ENCODE measurements at regions not wholly inside any gene's neighbourhood (a gene's known extent, or its start where the extent isn't known, plus 50 kb on each side); places are given as distances from the start of the nearest gene placed in this dataset.
"Not testable (repeated sequence)": the region's sequence is repeated elsewhere in the genome, so short reads cannot be mapped to it uniquely, and the experiment has no call there.

DNA sequence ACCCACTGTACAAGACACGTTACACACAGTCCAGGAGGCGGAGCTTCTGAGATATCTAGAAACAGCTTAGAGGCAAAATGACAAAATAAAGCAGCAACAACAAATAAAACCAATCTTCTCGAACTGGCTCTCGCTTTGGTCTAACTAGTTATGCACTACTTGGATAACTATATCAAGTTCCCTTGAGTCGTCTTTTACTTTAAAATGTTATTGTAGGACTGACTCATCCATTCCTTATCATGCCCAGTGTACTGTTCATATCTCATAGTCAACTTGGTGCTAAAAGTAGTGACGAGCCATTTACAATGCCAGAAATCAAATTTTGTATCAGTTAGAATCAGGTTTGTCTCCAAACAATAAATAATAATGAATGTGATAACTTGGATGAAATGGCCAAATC is 102.5 kb upstream of the SLC35G4 start:
- no peak for FAIRE-seq

DNA sequence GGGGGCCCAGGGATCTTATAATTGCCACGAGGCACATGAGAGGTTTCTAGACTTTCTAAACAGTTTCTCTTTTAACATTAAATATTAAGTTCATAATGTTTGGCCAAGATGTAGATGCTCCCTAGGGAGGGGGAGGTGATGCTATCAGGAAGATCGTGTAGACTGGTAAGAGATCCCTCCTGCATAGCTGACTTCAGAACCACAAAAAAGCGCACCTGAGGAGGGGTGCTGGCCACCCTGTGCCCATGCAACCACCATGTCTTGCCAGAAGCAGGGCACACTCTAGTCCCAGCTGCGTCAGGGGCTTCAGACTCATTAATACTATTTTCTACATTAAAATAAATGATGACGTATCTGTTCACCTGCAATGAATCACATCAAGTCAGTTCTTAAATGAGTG is 103.4 kb upstream of the SLC35G4 start:
- no peak for FAIRE-seq

DNA sequence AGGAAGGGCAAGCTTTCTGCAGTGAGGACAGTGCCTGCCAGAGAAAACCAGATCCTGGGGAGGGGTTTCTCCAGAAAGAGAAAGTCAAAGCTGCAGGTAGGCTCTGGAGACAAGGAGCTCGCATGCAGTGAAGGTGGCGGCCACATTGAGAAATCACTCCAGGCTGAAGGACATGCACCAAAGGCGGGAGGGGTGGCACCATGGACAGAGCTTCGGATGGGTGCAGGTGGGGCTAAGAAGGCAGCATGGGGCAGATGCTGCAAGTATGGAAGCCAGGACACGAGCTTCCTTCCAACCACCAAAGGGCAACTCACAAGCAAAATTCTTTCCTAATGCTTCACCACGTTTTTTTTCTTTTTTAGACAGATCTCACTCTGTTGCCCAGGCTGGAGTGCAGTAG is 104.4 kb upstream of the SLC35G4 start:
- no peak for FAIRE-seq

DNA sequence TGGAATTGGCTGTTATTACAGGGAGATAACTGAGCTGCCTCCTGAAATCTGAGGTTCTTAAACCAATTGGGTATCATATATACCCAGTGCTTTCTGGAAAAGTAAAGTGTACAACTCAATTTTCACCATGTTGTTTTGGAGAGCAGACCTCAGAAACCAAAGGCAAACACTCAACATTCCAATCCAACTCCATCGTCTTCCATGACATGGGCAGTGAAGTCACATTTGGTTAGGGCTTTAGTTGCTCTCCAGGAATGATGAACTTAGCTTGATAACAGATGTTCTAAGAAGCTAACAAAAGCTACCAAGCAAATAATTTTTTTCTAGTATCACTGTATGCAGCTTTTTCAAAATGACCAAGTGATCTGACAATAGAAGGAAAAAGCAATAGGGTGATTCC is 107.0 kb upstream of the SLC35G4 start:
- FAIRE-seq, result no peak

DNA sequence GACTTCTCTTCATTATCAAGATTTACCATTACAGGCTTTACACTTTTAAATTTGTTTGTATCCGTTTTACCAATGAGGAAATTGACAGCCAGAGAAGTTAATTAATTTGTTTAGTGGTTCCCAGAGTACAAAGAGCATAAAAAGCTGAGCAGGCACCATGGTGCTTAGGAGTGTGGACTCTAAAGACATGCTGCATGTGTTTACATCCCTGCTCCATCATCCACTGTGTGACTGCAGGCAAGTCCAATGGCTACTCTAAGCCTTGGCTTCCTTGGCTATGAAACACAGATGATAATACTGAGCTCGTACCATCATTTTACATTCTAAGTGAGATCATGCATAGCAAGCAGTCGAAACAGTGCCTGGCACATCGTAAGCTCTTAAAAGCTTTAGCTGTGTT is 108.0 kb upstream of the SLC35G4 start:
- FAIRE-seq, result no peak

DNA sequence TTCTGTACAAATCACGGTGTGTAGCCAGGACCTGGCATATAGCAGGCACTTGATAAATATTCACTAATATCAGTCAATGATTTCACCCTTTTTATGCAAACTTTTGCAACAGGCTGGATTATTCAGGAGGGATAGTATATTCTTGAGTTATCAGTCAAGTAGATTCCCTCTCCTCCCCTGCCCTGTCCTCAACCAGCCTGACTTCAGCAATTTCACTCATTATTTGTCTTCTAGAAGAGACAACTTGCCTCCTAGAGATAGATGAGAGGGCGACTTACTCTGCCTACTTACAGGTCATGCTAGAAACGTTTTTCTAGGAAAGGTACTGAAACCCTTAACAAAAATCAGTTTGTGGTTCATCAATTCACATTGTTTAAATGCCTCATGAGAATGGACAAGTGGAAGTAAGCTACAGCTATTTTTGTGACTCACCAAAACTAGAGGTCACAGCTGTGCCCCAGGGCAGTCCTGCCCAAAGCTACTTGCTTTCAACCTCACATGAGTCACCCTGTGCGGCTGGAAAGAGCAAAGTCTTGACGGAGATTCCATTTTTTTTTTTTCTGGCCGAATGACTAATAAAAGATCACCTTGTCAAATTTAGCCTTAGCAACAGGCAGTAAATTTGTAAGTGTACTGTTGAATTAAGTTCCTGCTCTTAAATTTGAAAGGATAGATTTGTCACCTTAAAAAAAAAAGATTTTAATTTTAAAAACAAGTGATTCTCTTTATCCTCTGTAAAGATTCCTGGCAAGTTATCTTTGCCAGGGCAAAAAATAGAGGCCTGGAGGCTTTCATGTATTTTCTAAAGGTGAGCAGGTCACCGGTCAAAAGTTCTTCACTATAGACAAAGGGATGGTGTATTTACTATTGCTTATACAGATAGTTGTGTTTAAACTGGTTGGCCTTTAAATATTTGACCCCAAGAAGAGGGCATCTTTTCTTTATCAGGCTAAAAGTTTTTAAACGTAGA is 109.0 kb upstream of the SLC35G4 start:
- FAIRE-seq, result no peak

DNA sequence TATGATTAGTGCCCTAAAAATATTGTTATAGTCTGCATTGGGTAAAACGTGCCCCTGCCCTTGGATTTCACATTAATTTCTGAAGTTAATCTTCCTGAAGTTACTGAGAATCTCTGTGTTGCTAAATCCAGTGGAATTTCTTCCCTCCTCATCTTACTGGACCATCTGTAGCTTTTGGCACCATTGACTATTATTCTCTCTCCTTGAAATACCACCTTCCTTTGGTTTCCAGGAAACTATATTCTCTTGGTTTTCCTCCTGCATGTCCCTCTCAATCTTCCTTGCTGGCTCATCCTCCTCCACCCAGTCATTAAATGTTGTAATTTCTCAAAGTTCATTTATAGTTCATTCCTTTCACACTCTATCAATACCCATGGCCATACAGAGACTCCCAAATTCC is 110.6 kb upstream of the SLC35G4 start:
- no peak for FAIRE-seq

DNA sequence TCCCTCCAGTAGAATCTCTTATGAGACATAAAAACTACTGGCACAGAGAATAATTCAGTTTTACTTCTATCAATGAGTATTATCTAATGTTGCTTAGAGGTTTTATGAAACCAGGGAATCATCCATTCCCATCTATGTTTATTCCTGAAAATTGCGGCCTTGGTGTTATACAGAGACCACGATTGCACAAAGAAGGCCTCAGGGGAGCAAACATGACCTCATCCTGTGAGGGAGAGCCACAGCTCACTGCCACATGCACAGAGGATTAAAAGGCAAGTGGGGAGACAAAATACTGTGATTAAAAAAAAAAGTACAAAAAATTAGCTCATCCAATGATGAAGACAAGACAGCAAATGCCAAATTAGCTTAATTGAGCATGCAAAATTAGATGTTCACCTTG is 111.8 kb upstream of the SLC35G4 start:
- FAIRE-seq, result no peak

DNA sequence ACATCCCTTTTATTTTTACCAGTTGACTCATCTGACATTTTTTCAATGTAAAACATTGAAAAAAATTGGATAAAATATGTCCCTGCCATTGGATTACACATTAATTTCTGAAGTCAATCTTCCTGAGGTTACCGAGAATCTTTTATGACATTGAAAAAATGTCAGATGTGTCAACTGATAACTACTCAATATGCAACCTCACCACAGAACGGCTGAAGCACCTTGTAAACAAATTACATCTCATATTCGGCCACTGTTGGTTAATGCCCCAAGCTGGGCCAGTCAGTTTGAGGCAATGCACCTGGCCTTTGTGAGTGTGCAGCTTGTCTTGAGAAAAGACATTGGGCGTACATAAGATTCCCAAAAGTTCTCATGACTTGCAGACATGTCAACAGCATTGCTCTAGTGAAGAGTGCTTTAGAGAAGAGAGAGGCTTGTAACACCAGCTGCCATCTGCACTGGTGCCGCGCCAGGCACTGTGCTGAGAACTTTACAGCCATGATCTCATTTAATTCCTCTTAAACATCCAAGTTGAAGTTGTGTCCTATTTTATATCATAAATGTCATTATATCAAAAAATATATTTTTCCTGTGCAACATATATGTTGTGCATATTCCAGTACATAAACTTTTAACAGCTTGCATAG is 112.7 kb upstream of the SLC35G4 start:
- FAIRE-seq, result no peak

DNA sequence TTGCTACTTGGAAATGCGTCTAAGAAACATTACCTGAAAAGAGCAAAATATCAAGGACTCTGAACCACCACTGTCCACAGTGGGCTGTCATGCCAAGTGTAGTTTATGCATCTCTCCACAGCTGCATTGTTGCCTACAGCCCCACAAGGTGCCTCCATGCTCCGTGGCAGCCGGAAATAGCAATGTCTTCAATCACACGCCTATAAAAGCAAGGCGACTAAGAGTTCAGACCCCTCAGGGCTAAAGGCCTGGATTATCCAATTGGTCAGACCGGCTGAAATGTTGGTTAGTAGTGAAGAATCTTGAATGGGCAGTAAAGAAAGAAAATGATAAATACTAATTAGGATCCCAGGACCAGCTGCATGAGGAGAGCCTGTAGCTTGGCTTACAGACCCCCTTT is 114.0 kb upstream of the SLC35G4 start:
- FAIRE-seq, result no peak

DNA sequence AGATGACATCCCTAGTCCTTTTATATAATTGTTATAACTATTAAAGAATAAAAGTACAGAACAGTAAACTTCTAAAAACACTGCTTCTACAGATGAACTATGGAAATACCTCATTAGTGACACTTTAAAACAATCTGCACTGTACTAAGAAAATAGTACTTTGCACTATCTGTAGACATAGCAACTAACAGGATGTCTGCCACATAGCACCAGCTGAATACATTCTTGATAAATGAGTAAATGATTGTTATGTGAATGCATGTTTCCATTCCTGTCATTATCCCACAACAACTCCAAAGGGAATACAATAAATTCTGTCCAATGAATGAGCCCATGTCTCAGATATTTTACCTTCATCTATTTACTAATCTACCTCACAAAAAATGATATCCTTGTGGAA is 115.3 kb upstream of the SLC35G4 start:
- FAIRE-seq, result no peak

DNA sequence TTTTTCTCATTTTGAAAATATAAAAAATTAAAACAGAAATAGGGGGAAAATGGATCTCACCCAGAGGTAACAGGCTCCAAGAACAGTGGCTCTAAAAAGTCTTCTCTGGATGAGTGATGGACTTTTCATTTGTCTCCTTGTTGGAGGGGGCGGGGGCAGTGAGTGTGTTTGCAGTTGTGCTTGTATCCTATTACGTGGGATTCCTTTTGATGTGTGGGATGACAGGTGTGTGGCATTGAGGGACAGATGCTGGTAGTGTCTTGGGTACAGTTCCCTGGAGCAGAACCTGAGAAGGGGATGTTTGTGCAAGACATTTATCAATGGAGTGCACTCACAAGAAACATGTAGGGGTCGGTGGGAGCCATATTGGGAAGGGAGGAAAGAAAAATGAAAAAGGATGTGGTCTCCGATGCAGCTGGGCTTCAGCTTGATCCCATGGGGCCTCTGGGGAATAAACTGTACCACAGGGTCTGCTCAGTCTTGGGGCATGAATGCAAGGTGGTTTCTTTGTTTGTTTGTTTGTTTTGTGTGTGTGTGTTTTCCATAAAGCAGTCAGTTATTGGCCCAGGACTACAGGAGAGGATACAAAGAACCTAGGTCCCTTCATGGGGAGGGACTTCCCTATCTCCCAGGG is 120.0 kb upstream of the SLC35G4 start:
- no peak for FAIRE-seq

DNA sequence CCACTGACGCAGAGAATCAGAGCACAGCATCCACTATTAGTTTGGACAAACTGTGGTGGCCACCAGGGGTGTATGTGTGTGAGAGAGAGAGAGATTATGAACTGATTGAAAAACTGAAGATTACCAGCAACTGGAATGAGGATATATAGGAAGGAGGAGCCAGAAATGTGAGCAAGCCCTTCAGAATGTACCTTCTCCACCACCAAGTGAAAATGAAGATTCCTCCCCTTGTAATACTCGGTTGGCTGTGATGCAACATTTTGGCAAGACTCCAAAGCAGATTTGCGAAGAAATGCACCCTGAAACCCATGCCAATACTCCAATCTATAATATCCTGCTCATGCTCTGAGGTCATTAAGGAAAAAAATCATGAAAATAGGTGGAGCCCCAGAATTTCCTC is 121.2 kb upstream of the SLC35G4 start:
- no peak for FAIRE-seq

DNA sequence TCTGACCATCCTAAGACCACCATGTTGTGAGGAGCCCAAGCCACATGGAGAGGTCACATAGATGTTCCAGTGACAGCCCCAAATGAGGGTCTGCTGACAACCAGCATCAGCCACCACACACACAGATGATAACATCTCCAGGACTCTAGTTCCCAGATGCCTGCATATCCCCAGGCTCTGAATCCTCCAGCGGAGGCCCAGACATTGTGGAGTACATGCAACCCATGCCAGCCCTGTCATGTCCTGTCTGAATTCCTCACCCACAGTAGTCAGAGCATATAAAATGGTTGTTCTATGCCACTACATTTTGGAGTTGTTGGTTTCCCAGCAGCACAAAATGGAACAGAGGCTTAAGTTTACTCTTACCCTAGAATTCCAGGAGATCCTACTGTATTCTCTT is 122.0 kb upstream of the SLC35G4 start:
- FAIRE-seq, result no peak

DNA sequence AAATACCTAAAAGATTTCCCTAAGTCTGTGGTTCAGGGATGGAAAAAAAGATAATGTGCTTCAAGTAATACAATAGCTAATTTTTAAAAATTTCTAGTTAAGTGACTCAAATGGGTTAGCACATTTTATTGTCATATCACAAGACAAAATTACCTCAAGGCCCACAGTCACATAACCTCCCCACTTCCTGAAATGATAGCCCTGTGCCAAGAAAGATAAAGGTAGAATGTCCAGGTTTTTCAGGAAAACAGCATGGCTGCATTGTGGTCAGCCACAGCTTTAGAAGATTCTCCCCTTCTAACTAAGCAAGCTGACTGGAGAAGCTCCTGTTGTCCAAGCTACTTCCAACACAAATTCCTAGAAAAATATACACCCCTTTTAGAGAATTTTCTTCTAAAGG is 127.1 kb upstream of the SLC35G4 start:
- FAIRE-seq, result no peak

DNA sequence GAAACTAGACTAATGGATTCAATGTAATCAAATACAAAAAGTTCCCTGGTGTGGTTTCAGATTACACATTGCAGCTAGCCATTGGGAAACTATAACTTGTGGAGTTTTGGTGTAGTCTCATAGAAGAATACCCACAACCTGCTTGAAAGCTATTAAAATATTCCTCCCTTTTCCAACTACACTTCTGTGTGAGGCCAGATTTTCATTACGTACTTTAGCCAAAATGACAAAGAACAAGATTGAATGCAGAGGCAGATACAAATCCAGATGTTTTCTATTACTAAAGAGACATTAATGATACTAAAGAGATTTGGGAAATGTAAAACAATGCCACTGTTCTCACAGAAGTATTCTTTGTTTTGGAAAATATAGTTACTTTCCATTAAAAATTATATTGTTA is 128.7 kb upstream of the SLC35G4 start:
- FAIRE-seq, result no peak

DNA sequence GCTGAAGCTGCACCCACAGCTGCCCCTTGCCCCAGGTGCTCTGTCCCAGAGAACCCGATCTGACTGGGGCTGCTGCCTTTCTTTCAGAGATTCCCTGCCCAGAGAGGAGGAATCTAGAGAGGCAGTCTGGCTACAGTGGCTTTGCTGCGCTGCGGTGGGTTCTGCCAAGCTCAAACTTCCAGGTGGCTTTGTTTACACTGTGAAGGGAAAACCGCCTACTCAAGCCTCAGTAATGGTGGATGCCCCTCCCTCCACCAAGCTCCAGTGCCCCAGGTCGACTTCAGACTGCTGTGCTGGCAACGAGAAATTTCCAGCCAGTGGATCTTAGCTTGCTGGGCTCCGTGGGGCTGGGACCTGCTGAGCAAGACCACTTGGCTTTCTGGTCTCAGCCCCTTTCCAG is 130.4 kb upstream of the SLC35G4 start:
- FAIRE-seq, result not testable (repeated sequence)

DNA sequence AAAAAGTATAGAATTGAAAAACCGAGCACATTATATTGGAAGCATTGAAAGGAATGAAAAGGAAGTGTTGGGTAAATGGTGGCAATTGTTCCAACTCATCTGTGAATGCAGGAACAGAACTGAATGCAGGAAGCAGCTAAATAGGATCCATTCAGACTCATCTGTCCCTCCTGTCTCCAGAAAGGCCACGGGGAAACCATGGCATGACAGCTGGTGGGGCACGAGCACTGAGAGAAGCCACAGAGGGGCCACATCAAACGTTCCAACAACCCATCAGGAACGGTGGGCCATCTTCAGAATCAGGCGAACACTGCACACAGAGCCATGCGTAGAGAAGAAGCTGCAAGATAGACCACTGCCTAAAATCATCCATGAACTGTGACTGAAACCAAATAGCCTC is 138.5 kb upstream of the SLC35G4 start:
- FAIRE-seq, result no peak

DNA sequence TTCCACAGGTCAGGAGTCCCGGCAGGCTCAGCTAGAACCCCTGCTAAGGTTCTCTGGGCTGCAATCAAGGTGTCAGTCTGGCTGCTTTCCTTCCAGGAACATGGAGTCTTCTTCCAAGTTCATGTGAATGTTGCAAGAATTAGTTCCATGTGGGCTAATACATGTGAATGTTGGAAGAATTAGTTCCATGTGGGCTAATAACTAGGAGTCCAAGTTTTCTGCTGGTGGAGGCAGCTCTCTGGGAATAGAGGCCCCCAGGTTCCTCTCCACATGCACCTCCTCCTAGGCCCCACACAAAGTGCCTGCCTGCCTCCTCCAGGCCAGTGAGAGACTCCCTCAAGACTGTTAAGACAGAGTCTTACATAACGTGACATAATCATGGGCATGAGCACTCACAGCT is 140.8 kb upstream of the SLC35G4 start:
- FAIRE-seq, result no peak

DNA sequence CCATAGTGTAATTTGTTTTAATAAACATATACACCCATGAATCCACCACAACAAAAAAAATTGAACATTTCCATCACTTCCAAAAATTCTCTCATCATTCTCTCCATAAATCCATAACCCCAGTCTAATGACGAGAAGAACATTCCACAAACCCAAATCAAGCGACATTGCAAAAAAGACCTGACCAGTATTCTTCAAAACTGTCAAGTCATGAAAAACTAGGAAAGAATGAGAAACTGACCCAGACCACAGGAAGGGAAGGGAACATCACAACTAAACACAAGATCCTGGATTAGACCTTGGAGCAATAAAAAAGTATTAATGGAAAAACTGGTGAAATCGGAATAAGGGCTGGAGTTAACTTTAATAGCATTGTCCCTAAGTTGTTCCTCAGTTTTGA is 141.3 kb upstream of the SLC35G4 start:
- FAIRE-seq, result no peak

DNA sequence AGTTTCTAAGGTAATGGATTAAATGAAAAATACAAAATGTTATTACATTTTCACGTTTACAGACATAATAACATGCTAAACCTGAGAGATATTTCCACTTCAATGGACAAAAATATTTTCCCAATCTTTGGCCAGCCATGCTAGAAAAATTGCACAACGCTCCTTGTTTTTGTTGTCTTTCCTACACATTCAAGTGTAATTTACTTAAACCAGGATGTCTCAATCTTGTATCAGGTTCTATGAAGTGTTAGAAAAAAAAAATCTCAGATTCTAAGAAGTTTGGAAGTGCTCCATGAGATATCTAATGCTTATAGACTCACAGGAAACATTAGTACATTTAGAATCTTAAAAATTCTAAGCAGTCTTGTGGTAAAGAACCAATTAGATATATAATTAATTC is 141.8 kb upstream of the SLC35G4 start:
- FAIRE-seq, result no peak

DNA sequence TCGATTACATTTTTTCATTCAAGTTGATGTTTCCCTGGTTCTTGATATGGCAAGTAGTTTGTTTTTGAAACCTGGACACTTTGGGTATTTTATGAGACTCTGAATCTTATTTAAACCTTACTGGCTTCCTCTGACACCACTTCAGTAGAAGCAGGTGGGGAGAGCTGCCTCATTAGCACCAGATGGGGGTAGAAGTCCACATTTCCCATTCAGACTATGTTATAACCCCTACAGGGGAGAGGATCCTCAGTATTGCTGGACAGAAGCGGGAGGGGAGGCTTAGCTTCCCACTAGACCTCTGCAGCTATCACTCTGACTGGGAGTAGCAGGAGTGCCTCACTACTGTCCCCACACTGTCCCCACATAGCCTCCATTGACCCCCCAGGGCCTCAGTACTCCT is 145.3 kb upstream of the SLC35G4 start:
- no peak for FAIRE-seq

DNA sequence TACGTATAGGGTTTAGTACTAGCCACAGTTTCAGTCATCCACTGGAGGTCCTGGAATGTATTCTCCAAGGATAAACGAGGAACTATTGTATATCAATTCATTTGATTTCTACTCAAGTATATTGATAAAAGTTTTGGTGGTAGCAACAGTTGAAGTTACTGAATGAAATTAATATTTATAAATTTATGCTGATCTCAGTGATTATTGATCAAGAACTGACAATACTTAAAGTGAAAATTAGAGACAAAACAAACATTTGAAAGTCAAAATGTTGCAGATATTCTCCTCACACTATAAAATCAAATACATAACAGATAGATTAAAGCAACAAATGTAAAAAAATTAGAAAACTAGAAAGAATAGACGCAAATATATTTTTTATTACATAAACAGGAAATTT is 150.9 kb upstream of the SLC35G4 start:
- no peak for FAIRE-seq

DNA sequence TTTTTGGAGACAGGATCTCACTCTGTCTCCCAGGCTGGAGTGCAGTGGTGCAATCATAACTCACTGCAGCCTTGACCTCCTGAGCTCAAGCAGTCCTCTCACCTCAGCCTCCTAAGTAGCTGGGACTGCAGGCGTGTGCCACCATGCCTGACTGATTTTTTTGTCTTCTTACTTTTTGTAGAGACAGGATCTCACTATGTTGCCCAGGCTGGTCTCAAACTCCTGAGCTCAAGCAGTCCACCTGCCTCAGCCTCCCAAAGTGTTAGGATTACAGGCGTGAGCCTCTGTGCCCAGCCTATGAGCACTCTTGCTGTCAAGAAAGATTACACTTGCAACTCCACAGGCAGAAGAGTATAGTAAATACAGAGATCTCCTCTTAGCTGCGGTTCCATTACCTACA is 151.5 kb upstream of the SLC35G4 start:
- not testable (repeated sequence) for FAIRE-seq
